ENCODE measurements at regions not wholly inside any gene's neighbourhood (a gene's known extent, or its start where the extent isn't known, plus 50 kb on each side); places are given as distances from the start of the nearest gene placed in this dataset.

DNA sequence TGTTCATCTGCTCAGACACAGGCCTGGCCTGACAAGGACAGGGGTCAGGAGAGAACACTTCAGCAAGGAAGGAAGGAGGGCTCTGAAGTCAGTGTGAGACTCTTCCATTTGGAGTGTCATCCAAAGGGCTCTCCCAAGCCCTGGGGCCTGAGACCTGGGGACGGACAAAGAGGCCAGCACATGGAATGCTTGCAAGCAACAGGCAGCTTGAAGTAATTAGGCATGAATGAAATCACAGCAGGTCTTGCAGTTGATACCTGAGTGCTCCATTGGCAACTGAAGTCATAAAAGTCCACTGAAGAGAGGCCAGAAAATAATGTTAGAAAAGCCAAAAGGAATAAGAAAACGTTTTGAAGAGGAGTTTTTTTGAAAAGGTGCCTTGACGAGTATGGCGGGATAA lies 231.7 kb downstream of the VAPA start:
- no peak for TF ChIP-seq EZH2 (IDR thresholded peaks at IDR 0.05)
- no peak for TF ChIP-seq POLR2AphosphoS5 (IDR thresholded peaks at IDR 0.05; ENCODE audit: borderline replicate concordance, low read depth, low read length)
